ENCODE measurements at regions not wholly inside any gene's neighbourhood (a gene's known extent, or its start where the extent isn't known, plus 50 kb on each side); places are given as distances from the start of the nearest gene placed in this dataset.
A peak's percentile ranks its signal among the peaks of the same experiment; 100 is the strongest.

GRCh38 chr13:44191504-44192171, 182.0 kb upstream of the SERP2 start:
- no peak for DNase-seq

GRCh38 chr13:44193731-44194130, 179.9 kb upstream of the SERP2 start:
- no peak for DNase-seq

- DNase-seq: no peak
Measured at GRCh38 chr13:44195245-44195644, 178.4 kb upstream of the SERP2 start.

- no peak for DNase-seq
Measured at GRCh38 chr13:44196196-44196751, 177.3 kb upstream of the SERP2 start.

- DNase-seq: no peak
Measured at GRCh38 chr13:44197791-44198770, 175.5 kb upstream of the SERP2 start.

- DNase-seq: no peak
Measured at GRCh38 chr13:44198826-44199225, 174.8 kb upstream of the SERP2 start.

- DNase-seq: no peak
Measured at GRCh38 chr13:44199627-44200207, 173.9 kb upstream of the SERP2 start.

GRCh38 chr13:44206434-44206833, 167.2 kb upstream of the SERP2 start:
- no peak for DNase-seq

- DNase-seq: no peak
Measured at GRCh38 chr13:44207476-44207875, 166.1 kb upstream of the SERP2 start.

GRCh38 chr13:44210525-44210924, 163.1 kb upstream of the SERP2 start:
- DNase-seq: no peak

- DNase-seq: no peak
Measured at GRCh38 chr13:44211286-44211685, 162.3 kb upstream of the SERP2 start.

- peak; percentile 24 for DNase-seq
Measured at GRCh38 chr13:44211704-44212346, 161.8 kb upstream of the SERP2 start.

GRCh38 chr13:44212633-44213396, 160.8 kb upstream of the SERP2 start:
- no peak for DNase-seq

- peak; percentile 66 for DNase-seq
Measured at GRCh38 chr13:44218501-44219240, 155.0 kb upstream of the SERP2 start.

GRCh38 chr13:44219577-44220548, 153.8 kb upstream of the SERP2 start:
- no peak for DNase-seq

- DNase-seq: no peak
Measured at GRCh38 chr13:44220948-44221347, 152.7 kb upstream of the SERP2 start.

- DNase-seq: no peak
Measured at GRCh38 chr13:44221657-44222056, 152.0 kb upstream of the SERP2 start.

- no peak for DNase-seq
Measured at GRCh38 chr13:44223770-44224444, 149.7 kb upstream of the SERP2 start.

GRCh38 chr13:44224450-44225149, 149.0 kb upstream of the SERP2 start:
- no peak for DNase-seq
